Natural killer cell (primary cell): ENCODE measurements at regions not wholly inside any gene's neighbourhood (a gene's known extent, or its start where the extent isn't known, plus 50 kb on each side); places are given as distances from the start of the nearest gene placed in this dataset.

Experiments
- ATAC-seq, 3 donors: fragments of 150-1000 bp in 2 of 3; fragments of 200-7000 bp in 1 of 3; cut with Tn5 transposase; 1 replicate in 1 of 3; 2 replicates in 2 of 3; pipeline ENCODE4 v1.10.0; 2021; ENCODE audit warnings: mild to moderate bottlenecking in 2 of 3, moderate library complexity in 2 of 3
- DNase-seq, 2 donors: peaks; one replicate each; pipeline versions ENCODE4 v3.0.0 to v3.0.0-alpha.2; 2013 to 2021; ENCODE audit warnings: mixed read lengths in 1 of 2
- H3K27ac ChIP-seq: one replicate; pipeline ENCODE4 v1.5.1; 2013; ENCODE audit warnings: mild to moderate bottlenecking, low read length
- H3K27me3 ChIP-seq: one replicate; pipeline ENCODE4 v1.6.1; 2013; ENCODE audit warnings: low read length; ENCODE audit not compliant: control insufficient read depth, insufficient read depth
- H3K36me3 ChIP-seq: one replicate; pipeline ENCODE4 v1.6.1; 2013; ENCODE audit warnings: low read length; ENCODE audit not compliant: control insufficient read depth, insufficient read depth
- H3K4me1 ChIP-seq: one replicate; pipeline ENCODE4 v1.6.1; 2013; ENCODE audit warnings: low read length; ENCODE audit not compliant: control insufficient read depth, insufficient read depth
- H3K4me3 ChIP-seq: one replicate; pipeline ENCODE4 v1.5.1; 2013; ENCODE audit warnings: low read length
- H3K9me3 ChIP-seq: one replicate; pipeline ENCODE4 v1.6.1; 2013; ENCODE audit warnings: low read length; ENCODE audit not compliant: control insufficient read depth, insufficient read depth
- H3K27ac Mint-ChIP-seq, 2 donors: one replicate each; pipeline ENCODE4 v1.8.0; 2022; ENCODE audit warnings: mild to moderate bottlenecking in 2 of 2, mixed read lengths in 2 of 2, moderate library complexity in 1 of 2
- H3K27me3 Mint-ChIP-seq, 2 donors: one replicate each; pipeline ENCODE4 v1.8.0; 2022; ENCODE audit warnings: low read depth in 2 of 2, mixed read lengths in 2 of 2
- H3K36me3 Mint-ChIP-seq: one replicate; pipeline ENCODE4 v1.8.0; 2022; ENCODE audit warnings: mixed read lengths
- H3K4me1 Mint-ChIP-seq, 2 donors: one replicate each; pipeline ENCODE4 v1.8.0; 2022; ENCODE audit warnings: mixed read lengths in 2 of 2
- H3K4me3 Mint-ChIP-seq: one replicate; pipeline ENCODE4 v1.8.0; 2022; ENCODE audit warnings: mild to moderate bottlenecking, moderate library complexity, mixed read lengths
- H3K9me3 Mint-ChIP-seq, 2 donors: one replicate each; pipeline ENCODE4 v1.8.0; 2022; ENCODE audit warnings: mixed read lengths in 2 of 2
- CTCF ChIP-seq: fragments of 200-600 bp; IDR thresholded peaks from one replicate; pipeline ENCODE4 v1.8.0; 2022; ENCODE audit warnings: antibody characterized with exemption
- WGBS: methylation state at CpG from one replicate; pipeline ENCODE4 v1.1.7; 2013; ENCODE audit warnings: missing lambda C conversion rate; ENCODE audit not compliant: insufficient coverage; 5-methylcytosine and 5-hydroxymethylcytosine counted together
- intact Hi-C: fragments of 100-400 bp; cut with micrococcal nuclease; formaldehyde crosslinking; loops from one replicate; pipeline ENCODE4 v1.14.2; 2022

- Mint-ChIP-seq H3K27ac (no peak overlapping the region), H3K4me3 (no peak overlapping the region), H3K4me1 (no peaks in the 10 kb centered on the region), H3K36me3 (no peaks in the 10 kb centered on the region), H3K27me3 (no peaks in the 10 kb centered on the region), H3K9me3 (peaks cover 2 to 5% of the 10 kb centered on the region in 2 donors)
- intact Hi-C loops: no loop called here
- DNase-seq (no peak), ATAC-seq (no peak)
- Histone ChIP-seq H3K36me3 (no peaks in the 10 kb centered on the region), H3K4me1 (no peaks in the 10 kb centered on the region), H3K9me3 (no peaks in the 10 kb centered on the region), H3K27me3 (no peaks in the 10 kb centered on the region), H3K27ac (no peak overlapping the region), H3K4me3 (no peak overlapping the region)
- no peak for TF ChIP-seq CTCF
- WGBS: 85% methylated on average over 5 of the region's 5 CpGs
Observed at GRCh38 chr2:157052685-157053224, 204.8 kb upstream of the GALNT5 start.

- Mint-ChIP-seq H3K27ac (no peak overlapping the region), H3K36me3 (no peaks in the 10 kb centered on the region), H3K9me3 (peaks cover 0 to 2% of the 10 kb centered on the region in 2 donors), H3K27me3 (no peaks in the 10 kb centered on the region), H3K4me1 (no peaks in the 10 kb centered on the region), H3K4me3 (no peak overlapping the region)
- intact Hi-C loops: no loop called here
- ATAC-seq (no peak), DNase-seq (no peak)
- TF ChIP-seq CTCF: no peak
- H3K4me1 ChIP-seq: no peaks in the 10 kb centered on the region
- no peaks in the 10 kb centered on the region for H3K36me3 ChIP-seq
- 73% methylated on average over 1 of the region's 1 CpG for WGBS
- no peaks in the 10 kb centered on the region for H3K27me3 ChIP-seq
- H3K27ac ChIP-seq: no peak overlapping the region
- no peaks in the 10 kb centered on the region for H3K9me3 ChIP-seq
- no peak overlapping the region for H3K4me3 ChIP-seq
Observed at GRCh38 chr2:157053876-157054275, 203.6 kb upstream of the GALNT5 start.

- no peak overlapping the region for H3K27ac Mint-ChIP-seq
- DNase-seq (peak in 1 of 2 donors; percentile 4), ATAC-seq (no peak)
- H3K27me3 ChIP-seq: no peaks in the 10 kb centered on the region
- H3K9me3 ChIP-seq: no peaks in the 10 kb centered on the region
- H3K36me3 ChIP-seq: no peaks in the 10 kb centered on the region
- WGBS: no CpG with 5 or more reads among the region's 2 CpGs
- H3K27ac ChIP-seq: no peak overlapping the region
- no peaks in the 10 kb centered on the region for H3K4me1 ChIP-seq
- no peak overlapping the region for H3K4me3 ChIP-seq
- no peak for TF ChIP-seq CTCF
- H3K36me3 Mint-ChIP-seq: no peaks in the 10 kb centered on the region
- no peaks in the 10 kb centered on the region for H3K9me3 Mint-ChIP-seq
- intact Hi-C loops: no loop called here
- no peak overlapping the region for H3K4me3 Mint-ChIP-seq
- no peaks in the 10 kb centered on the region for H3K27me3 Mint-ChIP-seq
- no peaks in the 10 kb centered on the region for H3K4me1 Mint-ChIP-seq
Observed at GRCh38 chr2:157055660-157056199, 201.8 kb upstream of the GALNT5 start.

- no peak for TF ChIP-seq CTCF
- Mint-ChIP-seq H3K9me3 (no peaks in the 10 kb centered on the region), H3K4me1 (no peaks in the 10 kb centered on the region), H3K36me3 (no peaks in the 10 kb centered on the region), H3K27ac (no peak overlapping the region), H3K4me3 (no peak overlapping the region), H3K27me3 (no peaks in the 10 kb centered on the region)
- intact Hi-C loops: no loop called here
- DNase-seq (no peak), ATAC-seq (no peak)
- H3K4me1 ChIP-seq: no peaks in the 10 kb centered on the region
- H3K27me3 ChIP-seq: no peaks in the 10 kb centered on the region
- H3K4me3 ChIP-seq: no peak overlapping the region
- H3K9me3 ChIP-seq: no peaks in the 10 kb centered on the region
- H3K36me3 ChIP-seq: no peaks in the 10 kb centered on the region
- no CpG with 5 or more reads among the region's 1 CpG for WGBS
- H3K27ac ChIP-seq: no peak overlapping the region
Observed at GRCh38 chr2:157056200-157056676, 201.3 kb upstream of the GALNT5 start.
